T-helper 2 cell (primary cell): ENCODE measurements at regions not wholly inside any gene's neighbourhood (a gene's known extent, or its start where the extent isn't known, plus 50 kb on each side); places are given as distances from the start of the nearest gene placed in this dataset.

Source experiments
- DNase-seq, 5 experiments: peaks; one replicate each; pipeline versions ENCODE4 v3.0.0 to v3.0.0-alpha.2; 2012 to 2022

GRCh38 chr14:38900887-38901286 is 202.1 kb downstream of the SEC23A start:
- DNase-seq, result no peak

- DNase-seq, result no peak
These were observed 215.3 kb downstream of the SEC23A start for GRCh38 chr14:38887696-38888095.

GRCh38 chr14:38884109-38884508 is 218.9 kb downstream of the SEC23A start:
- DNase-seq, result no peak

- no peak for DNase-seq
These were observed 219.9 kb downstream of the SEC23A start for GRCh38 chr14:38883127-38883526.

- DNase-seq, result no peak
These were observed 220.5 kb downstream of the SEC23A start for GRCh38 chr14:38882533-38882932.

- DNase-seq, result no peak
These were observed 222.2 kb downstream of the SEC23A start for GRCh38 chr14:38880643-38881524.

GRCh38 chr14:38877744-38878388 is 225.2 kb downstream of the SEC23A start:
- no peak for DNase-seq

- DNase-seq, result no peak
These were observed 228.3 kb downstream of the SEC23A start for GRCh38 chr14:38874721-38875120.

- no peak for DNase-seq
These were observed 229.0 kb downstream of the SEC23A start for GRCh38 chr14:38873941-38874612.

- no peak for DNase-seq
These were observed 232.7 kb downstream of the SEC23A start for GRCh38 chr14:38870296-38870836.

GRCh38 chr14:38868399-38869290 is 234.4 kb downstream of the SEC23A start:
- DNase-seq, result no peak

- peak in 4 of 5 experiments; percentile 8 to 65 (median 9) for DNase-seq
These were observed 235.4 kb downstream of the SEC23A start for GRCh38 chr14:38867561-38868150.

- no peak for DNase-seq
These were observed 236.6 kb downstream of the SEC23A start for GRCh38 chr14:38866461-38866860.

- no peak for DNase-seq
These were observed 240.7 kb downstream of the SEC23A start for GRCh38 chr14:38862366-38862765.

GRCh38 chr14:38860530-38860929 is 242.5 kb downstream of the SEC23A start:
- DNase-seq, result no peak

- no peak for DNase-seq
These were observed 246.2 kb downstream of the SEC23A start for GRCh38 chr14:38856798-38857197.

GRCh38 chr14:38855513-38855912 is 247.5 kb downstream of the SEC23A start:
- no peak for DNase-seq

- no peak for DNase-seq
These were observed 251.9 kb downstream of the SEC23A start for GRCh38 chr14:38851111-38851510.

GRCh38 chr14:38850664-38851063 is 252.4 kb downstream of the SEC23A start:
- DNase-seq, result no peak

GRCh38 chr14:38848243-38848935 is 254.6 kb downstream of the SEC23A start:
- no peak for DNase-seq

GRCh38 chr14:38847161-38847560 is 255.9 kb downstream of the SEC23A start:
- DNase-seq, result no peak
